NCI-H187 treated with DMSO at 0.1 percent for 48 hours (cell line): ENCODE measurements at regions not wholly inside any gene's neighbourhood (a gene's known extent, or its start where the extent isn't known, plus 50 kb on each side); places are given as distances from the start of the nearest gene placed in this dataset.

Source experiments
- DNase-seq: peaks from one replicate; lab custom pipeline; 2025; lab: John Stamatoyannopoulos, UW

GRCh38 chr2:47315475-47315874 is 53.6 kb upstream of the EPCAM start:
- no peak for DNase-seq

- DNase-seq = no peak
Observed at GRCh38 chr2:47313728-47314127, 55.4 kb upstream of the EPCAM start.

- DNase-seq = no peak
Observed at GRCh38 chr2:47313141-47313691, 55.9 kb upstream of the EPCAM start.

- DNase-seq = no peak
Observed at GRCh38 chr2:47312491-47312850, 56.6 kb upstream of the EPCAM start.

GRCh38 chr2:47311764-47312490 is 57.2 kb upstream of the EPCAM start:
- DNase-seq = no peak

GRCh38 chr2:47310801-47311560 is 58.1 kb upstream of the EPCAM start:
- DNase-seq = no peak

GRCh38 chr2:47309952-47310800 is 58.9 kb upstream of the EPCAM start:
- DNase-seq = no peak

- no peak for DNase-seq
Observed at GRCh38 chr2:47309472-47309951, 59.6 kb upstream of the EPCAM start.

GRCh38 chr2:47307066-47307465 is 62.0 kb upstream of the EPCAM start:
- no peak for DNase-seq

GRCh38 chr2:47304654-47305053 is 64.5 kb upstream of the EPCAM start:
- DNase-seq = no peak

GRCh38 chr2:47303341-47304148 is 65.6 kb upstream of the EPCAM start:
- no peak for DNase-seq

- no peak for DNase-seq
Observed at GRCh38 chr2:47302308-47302707, 66.8 kb upstream of the EPCAM start.

GRCh38 chr2:47301731-47302130 is 67.4 kb upstream of the EPCAM start:
- no peak for DNase-seq

GRCh38 chr2:47301277-47301618 is 67.9 kb upstream of the EPCAM start:
- no peak for DNase-seq

- no peak for DNase-seq
Observed at GRCh38 chr2:47300609-47301276, 68.4 kb upstream of the EPCAM start.

GRCh38 chr2:47300081-47300480 is 69.0 kb upstream of the EPCAM start:
- DNase-seq = no peak

GRCh38 chr2:47299555-47299954 is 69.6 kb upstream of the EPCAM start:
- no peak for DNase-seq

- DNase-seq = no peak
Observed at GRCh38 chr2:47298771-47299170, 70.3 kb upstream of the EPCAM start.

- DNase-seq = no peak
Observed at GRCh38 chr2:47297767-47298425, 71.2 kb upstream of the EPCAM start.

- DNase-seq = no peak
Observed at GRCh38 chr2:47295981-47296635, 73.0 kb upstream of the EPCAM start.
